ENCODE measurements at regions not wholly inside any gene's neighbourhood (a gene's known extent, or its start where the extent isn't known, plus 50 kb on each side); places are given as distances from the start of the nearest gene placed in this dataset.

- no peaks in the 10 kb centered on the region for H3K9me3 ChIP-seq (ENCODE audit: low read length)
These were observed 164.7 kb upstream of the CCND2 start for GRCh38 chr12:4108803-4109345.

GRCh38 chr12:4107911-4108697, 165.5 kb upstream of the CCND2 start:
- H3K36me3 ChIP-seq (ENCODE audit: insufficient read depth, low read length), result no peaks in the 10 kb centered on the region

More at GRCh38 chr12:4108803-4109345, 164.7 kb upstream of the CCND2 start:
- Histone ChIP-seq H3K4me3 (ENCODE audit: low read depth in 1 of 2, low read length in 2 of 2) (no peak overlapping the region), H3K36me3 (ENCODE audit: insufficient read depth, low read length) (no peaks in the 10 kb centered on the region), H3K9ac (ENCODE audit: low read length) (no peak overlapping the region), H3K4me1 (ENCODE audit: insufficient read depth, low read length) (no peaks in the 10 kb centered on the region), H3K27me3 (ENCODE audit: control insufficient read depth in 1 of 2, insufficient read depth in 2 of 2, low read length in 2 of 2) (peaks cover 0 to 11% of the 10 kb centered on the region in 2 donors), H3K27ac (ENCODE audit: low read depth, low read length) (no peak overlapping the region)

GRCh38 chr12:4107436-4107878, 166.1 kb upstream of the CCND2 start:
- Histone ChIP-seq H3K9me3 (ENCODE audit: low read length) (no peaks in the 10 kb centered on the region), H3K27ac (ENCODE audit: low read depth, low read length) (no peak overlapping the region), H3K4me3 (ENCODE audit: low read depth in 1 of 2, low read length in 2 of 2) (no peak overlapping the region)

More at GRCh38 chr12:4107911-4108697, 165.5 kb upstream of the CCND2 start:
- H3K4me1 ChIP-seq (ENCODE audit: insufficient read depth, low read length), result no peaks in the 10 kb centered on the region
- H3K4me3 ChIP-seq (ENCODE audit: low read depth in 1 of 2, low read length in 2 of 2), result no peak overlapping the region
- no peak overlapping the region for H3K27ac ChIP-seq (ENCODE audit: low read depth, low read length)
- no peaks in the 10 kb centered on the region for H3K9me3 ChIP-seq (ENCODE audit: low read length)
- peaks cover 0 to 11% of the 10 kb centered on the region in 2 donors for H3K27me3 ChIP-seq (ENCODE audit: control insufficient read depth in 1 of 2, insufficient read depth in 2 of 2, low read length in 2 of 2)
- H3K9ac ChIP-seq (ENCODE audit: low read length), result no peak overlapping the region

GRCh38 chr12:4106621-4107020, 166.9 kb upstream of the CCND2 start:
- Histone ChIP-seq H3K4me3 (ENCODE audit: low read depth in 1 of 2, low read length in 2 of 2) (no peak overlapping the region), H3K4me1 (ENCODE audit: insufficient read depth, low read length) (no peaks in the 10 kb centered on the region), H3K27me3 (ENCODE audit: control insufficient read depth in 1 of 2, insufficient read depth in 2 of 2, low read length in 2 of 2) (peaks cover 0 to 11% of the 10 kb centered on the region in 2 donors), H3K27ac (ENCODE audit: low read depth, low read length) (no peak overlapping the region), H3K9me3 (ENCODE audit: low read length) (no peaks in the 10 kb centered on the region), H3K9ac (ENCODE audit: low read length) (no peak overlapping the region), H3K36me3 (ENCODE audit: insufficient read depth, low read length) (no peaks in the 10 kb centered on the region)

More at GRCh38 chr12:4107436-4107878, 166.1 kb upstream of the CCND2 start:
- no peak overlapping the region for H3K9ac ChIP-seq (ENCODE audit: low read length)
- H3K4me1 ChIP-seq (ENCODE audit: insufficient read depth, low read length), result no peaks in the 10 kb centered on the region
- H3K27me3 ChIP-seq (ENCODE audit: control insufficient read depth in 1 of 2, insufficient read depth in 2 of 2, low read length in 2 of 2), result peaks cover 0 to 11% of the 10 kb centered on the region in 2 donors
- no peaks in the 10 kb centered on the region for H3K36me3 ChIP-seq (ENCODE audit: insufficient read depth, low read length)

GRCh38 chr12:4104722-4105244, 168.8 kb upstream of the CCND2 start:
- Histone ChIP-seq H3K36me3 (ENCODE audit: insufficient read depth, low read length) (no peaks in the 10 kb centered on the region), H3K4me1 (ENCODE audit: insufficient read depth, low read length) (no peaks in the 10 kb centered on the region), H3K27ac (ENCODE audit: low read depth, low read length) (no peak overlapping the region), H3K4me3 (ENCODE audit: low read depth in 1 of 2, low read length in 2 of 2) (no peak overlapping the region), H3K27me3 (ENCODE audit: control insufficient read depth in 1 of 2, insufficient read depth in 2 of 2, low read length in 2 of 2) (no peaks in the 10 kb centered on the region), H3K9ac (ENCODE audit: low read length) (no peak overlapping the region), H3K9me3 (ENCODE audit: low read length) (no peaks in the 10 kb centered on the region)

GRCh38 chr12:4099276-4099675, 174.3 kb upstream of the CCND2 start:
- no peak overlapping the region for H3K9ac ChIP-seq (ENCODE audit: low read length)
- H3K27ac ChIP-seq (ENCODE audit: low read depth, low read length), result no peak overlapping the region
- H3K4me3 ChIP-seq (ENCODE audit: low read depth in 1 of 2, low read length in 2 of 2), result no peak overlapping the region
- no peaks in the 10 kb centered on the region for H3K4me1 ChIP-seq (ENCODE audit: insufficient read depth, low read length)
- no peaks in the 10 kb centered on the region for H3K9me3 ChIP-seq (ENCODE audit: low read length)
- no peaks in the 10 kb centered on the region for H3K36me3 ChIP-seq (ENCODE audit: insufficient read depth, low read length)
- no peaks in the 10 kb centered on the region for H3K27me3 ChIP-seq (ENCODE audit: control insufficient read depth in 1 of 2, insufficient read depth in 2 of 2, low read length in 2 of 2)

- H3K27ac ChIP-seq (ENCODE audit: low read depth, low read length), result no peak overlapping the region
- no peaks in the 10 kb centered on the region for H3K4me1 ChIP-seq (ENCODE audit: insufficient read depth, low read length)
- no peaks in the 10 kb centered on the region for H3K36me3 ChIP-seq (ENCODE audit: insufficient read depth, low read length)
- no peaks in the 10 kb centered on the region for H3K27me3 ChIP-seq (ENCODE audit: control insufficient read depth in 1 of 2, insufficient read depth in 2 of 2, low read length in 2 of 2)
- H3K4me3 ChIP-seq (ENCODE audit: low read depth in 1 of 2, low read length in 2 of 2), result no peak overlapping the region
- no peak overlapping the region for H3K9ac ChIP-seq (ENCODE audit: low read length)
- H3K9me3 ChIP-seq (ENCODE audit: low read length), result peaks cover 5% of the 10 kb centered on the region
These were observed 182.4 kb upstream of the CCND2 start for GRCh38 chr12:4091016-4091743.

GRCh38 chr12:4089956-4090355, 183.6 kb upstream of the CCND2 start:
- Histone ChIP-seq H3K9me3 (ENCODE audit: low read length) (peaks cover 5% of the 10 kb centered on the region), H3K4me1 (ENCODE audit: insufficient read depth, low read length) (no peaks in the 10 kb centered on the region), H3K4me3 (ENCODE audit: low read depth in 1 of 2, low read length in 2 of 2) (no peak overlapping the region), H3K27ac (ENCODE audit: low read depth, low read length) (no peak overlapping the region), H3K9ac (ENCODE audit: low read length) (no peak overlapping the region), H3K27me3 (ENCODE audit: control insufficient read depth in 1 of 2, insufficient read depth in 2 of 2, low read length in 2 of 2) (no peaks in the 10 kb centered on the region), H3K36me3 (ENCODE audit: insufficient read depth, low read length) (no peaks in the 10 kb centered on the region)

- no peaks in the 10 kb centered on the region for H3K4me1 ChIP-seq (ENCODE audit: insufficient read depth, low read length)
- H3K27ac ChIP-seq (ENCODE audit: low read depth, low read length), result no peak overlapping the region
- no peak overlapping the region for H3K9ac ChIP-seq (ENCODE audit: low read length)
- no peaks in the 10 kb centered on the region for H3K27me3 ChIP-seq (ENCODE audit: control insufficient read depth in 1 of 2, insufficient read depth in 2 of 2, low read length in 2 of 2)
- no peak overlapping the region for H3K4me3 ChIP-seq (ENCODE audit: low read depth in 1 of 2, low read length in 2 of 2)
- H3K9me3 ChIP-seq (ENCODE audit: low read length), result peaks cover 5% of the 10 kb centered on the region
- no peaks in the 10 kb centered on the region for H3K36me3 ChIP-seq (ENCODE audit: insufficient read depth, low read length)
These were observed 184.4 kb upstream of the CCND2 start for GRCh38 chr12:4089121-4089606.

- H3K9me3 ChIP-seq (ENCODE audit: low read length), result peaks cover 5% of the 10 kb centered on the region
- no peak overlapping the region for H3K4me3 ChIP-seq (ENCODE audit: low read depth in 1 of 2, low read length in 2 of 2)
- H3K27ac ChIP-seq (ENCODE audit: low read depth, low read length), result no peak overlapping the region
- no peak overlapping the region for H3K9ac ChIP-seq (ENCODE audit: low read length)
- no peaks in the 10 kb centered on the region for H3K4me1 ChIP-seq (ENCODE audit: insufficient read depth, low read length)
- H3K36me3 ChIP-seq (ENCODE audit: insufficient read depth, low read length), result no peaks in the 10 kb centered on the region
- H3K27me3 ChIP-seq (ENCODE audit: control insufficient read depth in 1 of 2, insufficient read depth in 2 of 2, low read length in 2 of 2), result no peaks in the 10 kb centered on the region
These were observed 185.1 kb upstream of the CCND2 start for GRCh38 chr12:4088451-4088850.

GRCh38 chr12:4086481-4086880, 187.1 kb upstream of the CCND2 start:
- H3K27me3 ChIP-seq (ENCODE audit: control insufficient read depth in 1 of 2, insufficient read depth in 2 of 2, low read length in 2 of 2), result no peaks in the 10 kb centered on the region
- H3K9me3 ChIP-seq (ENCODE audit: low read length), result peaks cover 5% of the 10 kb centered on the region
- no peak overlapping the region for H3K27ac ChIP-seq (ENCODE audit: low read depth, low read length)
- no peak overlapping the region for H3K4me3 ChIP-seq (ENCODE audit: low read depth in 1 of 2, low read length in 2 of 2)
- H3K4me1 ChIP-seq (ENCODE audit: insufficient read depth, low read length), result no peaks in the 10 kb centered on the region
- H3K9ac ChIP-seq (ENCODE audit: low read length), result no peak overlapping the region
- no peaks in the 10 kb centered on the region for H3K36me3 ChIP-seq (ENCODE audit: insufficient read depth, low read length)
